Smooth muscle cell (in vitro differentiated cells): ENCODE measurements at regions not wholly inside any gene's neighbourhood (a gene's known extent, or its start where the extent isn't known, plus 50 kb on each side); places are given as distances from the start of the nearest gene placed in this dataset.
"Not testable (repeated sequence)": the region's sequence is repeated elsewhere in the genome, so short reads cannot be mapped to it uniquely, and the experiment has no call there.

ENCODE experiments used
- DNase-seq: peaks from one replicate; lab custom pipeline; 2025; ENCODE audit not compliant: unreplicated experiment; lab: John Stamatoyannopoulos, UW
- H2AFZ ChIP-seq: fragments of 200-600 bp; sonication (generic); 2 replicates; pipeline ENCODE4 v1.6.0; 2016; ENCODE audit warnings: antibody characterized with exemption, low read depth, mild to moderate bottlenecking
- H3F3A ChIP-seq: fragments of 200-600 bp; sonication (generic); 2 replicates; pipeline ENCODE4 v1.6.0; 2017; ENCODE audit warnings: antibody characterized with exemption, low read depth
- H3K27ac ChIP-seq: fragments of 200-600 bp; sonication (generic); 2 replicates; pipeline ENCODE4 v1.5.1; 2016; ENCODE audit warnings: low read depth, mild to moderate bottlenecking
- H3K27me3 ChIP-seq: fragments of 200-600 bp; sonication (generic); 2 replicates; pipeline ENCODE4 v1.6.1; 2016; ENCODE audit warnings: low read depth, mild to moderate bottlenecking
- H3K36me3 ChIP-seq: fragments of 200-600 bp; sonication (generic); 2 replicates; pipeline ENCODE4 v1.5.1; 2016; ENCODE audit warnings: low read depth
- H3K4me1 ChIP-seq: fragments of 200-600 bp; sonication (generic); 2 replicates; pipeline ENCODE4 v1.5.1; 2016; ENCODE audit warnings: low read depth
- H3K4me2 ChIP-seq: fragments of 200-600 bp; sonication (generic); 2 replicates; pipeline ENCODE4 v1.6.0; 2016; ENCODE audit warnings: mild to moderate bottlenecking
- H3K4me3 ChIP-seq: fragments of 200-600 bp; sonication (generic); 2 replicates; pipeline ENCODE4 v1.5.1; 2016; ENCODE audit warnings: mild to moderate bottlenecking
- H3K79me2 ChIP-seq: fragments of 200-600 bp; sonication (generic); 2 replicates; pipeline ENCODE4 v1.6.0; 2016; ENCODE audit warnings: low read depth, mild to moderate bottlenecking
- H3K9ac ChIP-seq: fragments of 200-600 bp; sonication (generic); 2 replicates; pipeline ENCODE4 v1.6.0; 2016; ENCODE audit warnings: low read depth
- H3K9me3 ChIP-seq: fragments of 200-600 bp; sonication (generic); replicated peaks from 2 replicates; pipeline ENCODE4 v1.5.1; 2016; ENCODE audit warnings: low read depth
- H4K20me1 ChIP-seq: fragments of 200-600 bp; sonication (generic); 2 replicates; pipeline ENCODE4 v1.6.0; 2016; ENCODE audit warnings: low read depth
- WGBS: methylation state at CpG from one replicate; pipeline ENCODE4 v1.1.7; 2016; ENCODE audit warnings: low lambda C conversion rate; 5-methylcytosine and 5-hydroxymethylcytosine counted together
- TF ChIP-seq, protein P1 (sequence below): fragments of 200-600 bp; sonication (generic); IDR thresholded peaks from 2 replicates; pipeline ENCODE4 v1.5.1; 2017; ENCODE audit warnings: borderline replicate concordance, mild to moderate bottlenecking, antibody characterized with exemption; ENCODE audit not compliant: insufficient read depth, poor library complexity, severe bottlenecking

- WGBS: 38% methylated on average over 7 of the region's 7 CpGs
- H3K4me1 ChIP-seq: no peaks in the 10 kb centered on the region
- no peak overlapping the region for H3K4me3 ChIP-seq
- H3K79me2 ChIP-seq: no peaks in the 10 kb centered on the region
- H3K4me2 ChIP-seq: no peak overlapping the region
- no peaks in the 10 kb centered on the region for H3K27me3 ChIP-seq
- H3K36me3 ChIP-seq: no peaks in the 10 kb centered on the region
- no peak overlapping the region for H3K27ac ChIP-seq
- H3K9me3 ChIP-seq: no peaks in the 10 kb centered on the region
- no peaks in the 10 kb centered on the region for H4K20me1 ChIP-seq
- H3F3A ChIP-seq: no peaks in the 10 kb centered on the region
- no peak for DNase-seq
- TF ChIP-seq, protein P1, sequence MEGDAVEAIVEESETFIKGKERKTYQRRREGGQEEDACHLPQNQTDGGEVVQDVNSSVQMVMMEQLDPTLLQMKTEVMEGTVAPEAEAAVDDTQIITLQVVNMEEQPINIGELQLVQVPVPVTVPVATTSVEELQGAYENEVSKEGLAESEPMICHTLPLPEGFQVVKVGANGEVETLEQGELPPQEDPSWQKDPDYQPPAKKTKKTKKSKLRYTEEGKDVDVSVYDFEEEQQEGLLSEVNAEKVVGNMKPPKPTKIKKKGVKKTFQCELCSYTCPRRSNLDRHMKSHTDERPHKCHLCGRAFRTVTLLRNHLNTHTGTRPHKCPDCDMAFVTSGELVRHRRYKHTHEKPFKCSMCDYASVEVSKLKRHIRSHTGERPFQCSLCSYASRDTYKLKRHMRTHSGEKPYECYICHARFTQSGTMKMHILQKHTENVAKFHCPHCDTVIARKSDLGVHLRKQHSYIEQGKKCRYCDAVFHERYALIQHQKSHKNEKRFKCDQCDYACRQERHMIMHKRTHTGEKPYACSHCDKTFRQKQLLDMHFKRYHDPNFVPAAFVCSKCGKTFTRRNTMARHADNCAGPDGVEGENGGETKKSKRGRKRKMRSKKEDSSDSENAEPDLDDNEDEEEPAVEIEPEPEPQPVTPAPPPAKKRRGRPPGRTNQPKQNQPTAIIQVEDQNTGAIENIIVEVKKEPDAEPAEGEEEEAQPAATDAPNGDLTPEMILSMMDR: no peak
- H2AFZ ChIP-seq: no peak overlapping the region
- no peak overlapping the region for H3K9ac ChIP-seq
Measured at GRCh38 chr14:106642090-106642489, 1115.7 kb downstream of the TMEM121 start.

DNA sequence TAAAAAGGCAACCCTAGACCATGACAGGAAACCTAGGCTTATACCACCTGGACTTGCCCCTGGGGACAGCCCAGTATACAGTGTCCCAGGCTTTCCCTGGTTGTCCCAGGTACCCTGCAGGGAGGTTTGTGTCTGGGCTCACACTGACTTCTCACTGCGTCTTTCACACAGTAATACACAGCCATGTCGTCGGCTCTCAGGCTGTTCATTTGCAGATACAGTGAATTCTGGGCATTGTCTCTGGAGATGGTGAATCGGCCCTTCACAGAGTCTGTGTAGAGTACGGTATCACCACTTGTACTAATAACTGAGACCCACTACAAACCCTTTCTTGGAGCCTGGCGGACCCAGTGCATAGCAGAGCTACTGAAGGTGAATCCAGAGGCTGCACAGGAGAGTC is 1116.6 kb downstream of the TMEM121 start:
- H3K4me1 ChIP-seq, H3K4me2 ChIP-seq, H4K20me1 ChIP-seq, H3K79me2 ChIP-seq, H3K4me3 ChIP-seq, DNase-seq, H3K27ac ChIP-seq, H3K9me3 ChIP-seq, H3K27me3 ChIP-seq, H3F3A ChIP-seq, H3K36me3 ChIP-seq, H3K9ac ChIP-seq, H2AFZ ChIP-seq: not testable (repeated sequence)
- 76% methylated on average over 6 of the region's 6 CpGs for WGBS

DNA sequence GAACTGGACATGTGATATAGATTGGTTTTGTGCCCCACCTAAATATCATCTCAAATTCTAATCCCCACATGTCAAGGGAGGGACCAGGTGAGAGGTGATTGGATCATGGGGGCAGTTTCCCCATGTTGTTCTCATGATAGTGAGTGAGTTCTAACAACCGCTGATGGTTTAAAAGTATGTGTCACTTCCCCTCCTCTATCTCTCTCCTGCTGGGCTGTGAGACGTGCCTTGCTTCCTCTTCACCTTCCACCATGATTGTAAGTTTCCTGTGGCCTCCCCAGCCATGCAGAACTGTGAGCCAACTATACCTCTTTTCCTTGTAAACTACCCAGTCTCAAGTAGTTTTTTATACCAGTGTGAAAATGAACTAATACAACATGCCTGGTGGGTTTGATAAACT is 1122.5 kb downstream of the TMEM121 start:
- not testable (repeated sequence) for H3K4me3 ChIP-seq, H3K4me2 ChIP-seq, H3K36me3 ChIP-seq, H3K27me3 ChIP-seq, H3F3A ChIP-seq, DNase-seq, H3K27ac ChIP-seq, H3K4me1 ChIP-seq, H4K20me1 ChIP-seq, H3K9ac ChIP-seq, H3K79me2 ChIP-seq, H2AFZ ChIP-seq, H3K9me3 ChIP-seq
- WGBS: 24% methylated on average over 2 of the region's 2 CpGs

- Histone ChIP-seq H4K20me1 (no peaks in the 10 kb centered on the region), H3K4me3 (no peak overlapping the region), H3K79me2 (no peaks in the 10 kb centered on the region), H2AFZ (no peak overlapping the region), H3K9ac (no peak overlapping the region), H3F3A (no peaks in the 10 kb centered on the region), H3K4me2 (no peak overlapping the region), H3K4me1 (no peaks in the 10 kb centered on the region), H3K27ac (no peak overlapping the region), H3K9me3 (no peaks in the 10 kb centered on the region), H3K27me3 (no peaks in the 10 kb centered on the region), H3K36me3 (no peaks in the 10 kb centered on the region)
- no peak for DNase-seq
- WGBS: 17% methylated on average over 1 of the region's 1 CpG
- TF ChIP-seq, protein P1: no peak
Measured at GRCh38 chr14:106651016-106651415, 1124.6 kb downstream of the TMEM121 start.

DNA sequence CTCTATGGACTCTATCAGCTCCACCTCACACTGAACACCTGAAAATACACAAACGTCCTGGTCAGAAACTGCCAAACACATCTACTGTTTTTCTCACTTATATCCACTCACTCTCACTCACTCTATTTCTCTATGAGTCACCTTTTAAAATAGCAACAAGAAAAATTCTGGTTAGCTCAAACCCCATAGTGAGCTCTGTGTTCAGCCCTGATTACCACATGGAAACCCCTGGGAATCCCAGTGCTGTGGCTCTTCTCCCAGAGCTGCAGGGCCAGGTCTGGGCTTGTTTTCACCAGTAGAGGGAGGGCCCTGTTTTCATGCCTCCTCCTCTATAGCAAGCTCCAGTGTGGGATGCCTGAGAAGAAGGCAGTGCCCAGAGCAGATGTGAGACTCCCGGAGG is 1126.1 kb downstream of the TMEM121 start:
- WGBS: 52% methylated on average over 2 of the region's 2 CpGs
- Histone ChIP-seq H3K27ac (no peak overlapping the region), H3K36me3 (no peaks in the 10 kb centered on the region), H3K9me3 (no peaks in the 10 kb centered on the region), H3K9ac (no peak overlapping the region), H3F3A (no peaks in the 10 kb centered on the region), H3K27me3 (no peaks in the 10 kb centered on the region), H3K4me2 (no peak overlapping the region), H2AFZ (no peak overlapping the region), H3K4me1 (no peaks in the 10 kb centered on the region), H3K4me3 (no peak overlapping the region), H4K20me1 (no peaks in the 10 kb centered on the region), H3K79me2 (no peaks in the 10 kb centered on the region)
- TF ChIP-seq, protein P1: no peak
- no peak for DNase-seq
